Nephron progenitor cell (in vitro differentiated cells): ENCODE measurements at regions not wholly inside any gene's neighbourhood (a gene's known extent, or its start where the extent isn't known, plus 50 kb on each side); places are given as distances from the start of the nearest gene placed in this dataset.

ENCODE experiments used
- DNase-seq: peaks from one replicate; pipeline ENCODE4 v3.0.0; 2021
- H3K27ac Mint-ChIP-seq: 2 replicates; pipeline ENCODE4 v1.8.0; 2021; ENCODE audit warnings: mild to moderate bottlenecking, moderate library complexity, mixed read lengths
- H3K27me3 Mint-ChIP-seq: 2 replicates; pipeline ENCODE4 v1.8.0; 2021; ENCODE audit warnings: mild to moderate bottlenecking, low read depth, mixed read lengths; ENCODE audit not compliant: poor library complexity
- H3K36me3 Mint-ChIP-seq: 2 replicates; pipeline ENCODE4 v1.8.0; 2021; ENCODE audit warnings: low read depth, mixed read lengths
- H3K4me1 Mint-ChIP-seq: 2 replicates; pipeline ENCODE4 v1.8.0; 2021; ENCODE audit warnings: mixed read lengths
- H3K4me3 Mint-ChIP-seq: 2 replicates; pipeline ENCODE4 v1.8.0; 2021; ENCODE audit warnings: mild to moderate bottlenecking, moderate library complexity, mixed read lengths
- H3K9me3 Mint-ChIP-seq: 2 replicates; pipeline ENCODE4 v1.8.0; 2021; ENCODE audit warnings: mild to moderate bottlenecking, moderate library complexity, mixed read lengths
- CTCF ChIP-seq: fragments of 200-600 bp; sonication (generic); IDR thresholded peaks from 2 replicates; pipeline ENCODE4 v1.5.0; 2021; ENCODE audit warnings: antibody characterized with exemption

GRCh38 chr16:52783616-52784015, 236.7 kb upstream of the TOX3 start:
- TF ChIP-seq CTCF, result no peak
- peaks cover 37% of the 10 kb centered on the region for H3K4me1 Mint-ChIP-seq
- no peaks in the 10 kb centered on the region for H3K36me3 Mint-ChIP-seq
- DNase-seq, result no peak
- H3K27me3 Mint-ChIP-seq, result peaks cover 5% of the 10 kb centered on the region
- no peak overlapping the region for H3K27ac Mint-ChIP-seq
- no peak overlapping the region for H3K4me3 Mint-ChIP-seq
- H3K9me3 Mint-ChIP-seq, result no peaks in the 10 kb centered on the region

- Mint-ChIP-seq H3K4me3 (no peak overlapping the region), H3K27ac (peak overlapping the region; percentile 72), H3K4me1 (peaks cover 43% of the 10 kb centered on the region), H3K27me3 (peaks cover 21% of the 10 kb centered on the region), H3K9me3 (no peaks in the 10 kb centered on the region), H3K36me3 (no peaks in the 10 kb centered on the region)
- no peak for TF ChIP-seq CTCF
- peak; percentile 9 for DNase-seq
Observed at GRCh38 chr16:52781005-52781630, 234.2 kb upstream of the TOX3 start.

GRCh38 chr16:52773026-52773425, 226.1 kb upstream of the TOX3 start:
- TF ChIP-seq CTCF, result no peak
- Mint-ChIP-seq H3K4me3 (no peak overlapping the region), H3K36me3 (no peaks in the 10 kb centered on the region), H3K27me3 (peaks cover 11% of the 10 kb centered on the region), H3K4me1 (no peaks in the 10 kb centered on the region), H3K9me3 (no peaks in the 10 kb centered on the region), H3K27ac (no peak overlapping the region)
- no peak for DNase-seq

- no peak for TF ChIP-seq CTCF
- no peak overlapping the region for H3K4me3 Mint-ChIP-seq
- no peaks in the 10 kb centered on the region for H3K9me3 Mint-ChIP-seq
- no peaks in the 10 kb centered on the region for H3K4me1 Mint-ChIP-seq
- no peak for DNase-seq
- no peaks in the 10 kb centered on the region for H3K36me3 Mint-ChIP-seq
- no peak overlapping the region for H3K27ac Mint-ChIP-seq
- no peaks in the 10 kb centered on the region for H3K27me3 Mint-ChIP-seq
Observed at GRCh38 chr16:52770828-52771227, 223.9 kb upstream of the TOX3 start.

- no peak for DNase-seq
- Mint-ChIP-seq H3K27ac (no peak overlapping the region), H3K4me1 (no peaks in the 10 kb centered on the region), H3K36me3 (no peaks in the 10 kb centered on the region), H3K27me3 (no peaks in the 10 kb centered on the region), H3K4me3 (no peak overlapping the region), H3K9me3 (no peaks in the 10 kb centered on the region)
- TF ChIP-seq CTCF, result no peak
Observed at GRCh38 chr16:52758473-52758855, 211.5 kb upstream of the TOX3 start.

GRCh38 chr16:52757746-52758472, 211.0 kb upstream of the TOX3 start:
- no peak for DNase-seq
- Mint-ChIP-seq H3K36me3 (no peaks in the 10 kb centered on the region), H3K27me3 (no peaks in the 10 kb centered on the region), H3K4me3 (no peak overlapping the region), H3K9me3 (no peaks in the 10 kb centered on the region), H3K27ac (no peak overlapping the region), H3K4me1 (no peaks in the 10 kb centered on the region)
- TF ChIP-seq CTCF, result no peak
